Left renal cortex interstitium (tissue), 4 donors: ENCODE measurements at regions not wholly inside any gene's neighbourhood (a gene's known extent, or its start where the extent isn't known, plus 50 kb on each side); places are given as distances from the start of the nearest gene placed in this dataset.

Source experiments
- DNase-seq, 4 donors: peaks; one replicate each; pipeline ENCODE4 v3.0.0-alpha.2; 2013; ENCODE audit warnings: low read depth in 4 of 4, low spot score in 2 of 4, missing footprints in 1 of 4

DNA sequence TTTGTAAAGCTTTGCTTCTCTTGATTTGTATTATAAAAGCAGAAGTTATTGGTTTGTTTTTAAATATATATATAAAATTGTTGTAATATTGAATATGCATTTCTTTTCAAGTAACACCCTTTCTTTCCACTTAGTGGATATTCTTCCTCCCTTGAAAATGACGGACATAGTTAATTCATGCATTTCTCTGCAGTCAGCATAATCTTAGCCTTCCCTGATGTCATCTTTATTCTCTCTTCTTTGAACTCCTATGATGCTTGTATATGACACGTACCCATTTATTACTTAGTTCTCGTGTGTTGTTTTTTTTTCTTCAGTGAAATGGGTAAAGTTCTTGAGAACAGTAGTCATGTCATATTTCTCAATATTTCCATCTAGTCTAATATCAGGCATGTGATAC, 191.2 kb downstream of the MDFIC start:
- no peak for DNase-seq

DNA sequence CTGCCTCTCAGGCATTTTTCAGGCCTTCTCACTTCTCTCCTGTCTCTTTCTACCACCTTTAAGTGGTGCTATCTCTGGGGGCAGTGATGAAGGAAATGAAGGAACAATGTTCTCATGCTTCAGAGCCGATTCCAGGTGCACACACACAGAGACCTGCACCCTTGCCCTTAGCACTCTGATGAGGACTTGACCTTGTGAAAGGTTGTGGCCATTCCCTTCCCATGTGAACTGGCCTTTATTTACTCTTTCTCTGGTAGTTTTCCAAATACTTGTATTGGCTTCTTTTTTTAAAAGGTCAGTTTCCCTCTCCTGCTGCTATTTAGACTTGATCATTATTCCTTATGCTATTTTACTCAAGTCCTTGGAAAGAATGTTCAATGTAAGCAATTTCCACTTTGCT, 188.6 kb downstream of the MDFIC start:
- DNase-seq = no peak

DNA sequence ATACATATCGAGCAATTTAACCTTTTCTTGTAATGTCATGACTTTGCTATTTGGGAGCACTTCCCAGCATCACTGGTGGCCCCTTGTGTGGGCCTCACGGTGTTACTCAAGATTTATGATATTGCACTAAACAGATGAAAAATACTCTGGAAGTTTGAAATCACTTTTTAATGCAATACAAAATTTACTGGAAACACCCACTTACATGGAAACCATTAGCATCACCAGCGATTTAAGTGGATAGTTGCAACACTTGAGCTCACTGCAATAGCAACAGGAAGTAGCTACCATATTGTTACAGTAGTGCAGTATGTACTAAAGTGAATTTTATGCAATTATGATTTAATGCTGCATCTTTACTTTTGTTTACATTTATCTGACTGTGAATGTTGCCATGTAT, 184.4 kb downstream of the MDFIC start:
- no peak for DNase-seq

GRCh38 chr7:115102738-115103137, 180.8 kb downstream of the MDFIC start:
- DNase-seq = no peak

DNA sequence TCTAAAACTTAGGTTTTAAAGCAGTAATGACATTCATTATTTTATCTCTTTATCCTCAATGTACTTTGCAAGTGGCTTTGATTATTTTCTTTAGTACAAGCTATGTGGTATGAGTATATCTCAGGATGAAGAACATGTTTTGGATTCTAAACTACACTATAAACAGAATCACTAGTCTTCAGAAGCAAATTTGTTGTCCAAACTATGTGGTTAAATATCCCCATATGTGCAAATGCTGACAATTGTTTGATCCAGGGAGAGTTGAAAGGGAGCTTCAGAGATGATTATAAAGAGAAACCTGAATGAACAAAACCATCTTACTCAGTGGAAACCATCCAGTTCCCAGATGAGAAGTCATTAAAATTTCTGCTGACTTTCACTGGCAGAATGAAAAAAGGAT, 179.3 kb downstream of the MDFIC start:
- no peak for DNase-seq

DNA sequence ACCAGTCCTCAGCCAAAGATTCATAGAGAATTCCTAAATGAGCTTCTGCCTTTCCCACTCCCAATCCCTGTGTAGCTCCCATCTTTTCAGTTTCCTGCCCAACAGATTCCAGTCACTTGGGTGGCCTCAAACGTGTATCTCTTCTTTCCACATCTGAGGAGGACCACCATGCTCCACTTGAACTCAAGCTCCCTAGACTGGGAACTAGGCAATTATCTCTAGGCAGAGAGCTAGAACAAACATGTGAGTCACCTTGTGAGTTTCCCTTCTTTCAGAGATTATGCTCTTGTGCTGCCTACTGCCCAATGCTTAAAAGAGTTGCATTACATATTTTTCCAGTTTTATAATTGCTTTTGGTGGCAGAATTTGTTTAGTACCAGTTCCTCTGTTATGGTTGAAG, 178.0 kb downstream of the MDFIC start:
- DNase-seq = no peak

GRCh38 chr7:115097175-115097671, 175.3 kb downstream of the MDFIC start:
- DNase-seq = no peak

DNA sequence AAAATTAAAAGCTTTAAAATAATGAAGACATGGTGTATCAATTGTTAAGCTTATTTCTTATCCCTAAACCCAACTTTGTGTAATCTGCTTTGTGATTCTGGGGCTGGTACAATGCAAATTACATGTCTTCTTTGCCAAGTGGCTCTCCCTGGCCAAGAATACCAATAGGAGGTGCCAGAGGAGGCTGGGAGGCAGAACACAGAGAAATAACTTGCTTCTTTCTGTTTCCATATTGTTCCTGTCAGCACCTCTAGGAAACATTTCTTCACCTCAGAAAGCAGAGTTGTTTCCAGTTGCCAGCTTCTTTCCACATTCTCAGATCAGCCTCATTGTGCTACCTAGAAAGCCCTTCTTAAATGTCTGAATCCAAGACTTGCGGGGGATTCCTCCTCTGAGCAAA, 174.4 kb downstream of the MDFIC start:
- no peak for DNase-seq

GRCh38 chr7:115094163-115094562, 172.3 kb downstream of the MDFIC start:
- DNase-seq = no peak

- no peak for DNase-seq
Measured at GRCh38 chr7:115088893-115089292, 167.0 kb downstream of the MDFIC start.

GRCh38 chr7:115087437-115087836, 165.5 kb downstream of the MDFIC start:
- no peak for DNase-seq

DNA sequence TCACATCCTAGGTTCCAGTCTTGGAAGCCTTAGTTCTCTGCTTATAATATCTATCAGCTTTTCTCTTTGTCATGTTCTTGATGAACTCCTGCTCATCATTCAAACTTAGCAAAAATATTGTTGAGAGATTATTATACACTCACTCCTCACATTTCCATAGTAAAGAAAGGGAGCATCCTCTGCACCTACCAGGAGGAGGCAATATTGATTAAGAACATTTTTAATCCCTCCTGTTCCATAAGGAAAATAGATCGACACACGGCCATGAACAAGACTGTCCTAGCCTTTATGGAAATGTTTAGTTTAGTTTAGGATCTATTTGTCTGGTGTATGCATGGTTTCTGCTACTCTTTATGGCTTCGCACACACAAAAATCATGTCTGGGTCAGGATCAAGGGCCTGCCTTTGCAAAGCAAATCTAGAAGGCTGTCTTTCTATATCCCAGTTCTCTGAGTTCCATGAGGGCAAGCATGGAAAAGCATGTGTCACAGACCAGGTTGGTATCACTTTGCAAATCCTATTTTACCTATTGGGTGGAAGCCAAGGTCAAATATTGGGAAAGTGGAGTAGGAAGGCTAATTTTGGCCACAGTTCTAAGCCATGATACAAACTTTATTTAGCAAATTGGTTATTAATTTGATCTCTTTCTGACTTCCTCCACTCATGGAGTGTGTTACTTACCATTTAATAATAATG, 164.4 kb downstream of the MDFIC start:
- no peak for DNase-seq

- no peak for DNase-seq
Measured at GRCh38 chr7:115085421-115085820, 163.5 kb downstream of the MDFIC start.

DNA sequence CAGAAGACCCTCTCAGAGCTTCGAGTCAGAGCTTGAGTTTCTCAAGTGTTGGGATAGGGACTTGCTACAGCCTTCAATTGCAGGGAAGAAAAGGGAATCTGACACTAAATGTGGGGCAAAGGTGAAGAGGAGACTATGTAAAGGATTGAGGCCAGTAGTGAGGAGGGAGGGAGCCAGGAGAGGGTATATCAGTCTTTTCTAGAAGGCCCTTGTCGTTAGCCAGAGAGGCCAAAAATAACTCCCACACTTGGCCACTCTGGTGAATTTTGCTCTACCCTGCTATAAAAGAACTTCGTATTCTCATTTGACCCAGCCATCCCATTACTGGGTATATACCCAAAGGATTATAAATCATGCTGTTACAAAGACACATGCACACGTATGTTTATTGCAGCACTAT, 162.0 kb downstream of the MDFIC start:
- DNase-seq = no peak

- DNase-seq = no peak
Measured at GRCh38 chr7:115081772-115082171, 159.9 kb downstream of the MDFIC start.

- no peak for DNase-seq
Measured at GRCh38 chr7:115078851-115079250, 157.0 kb downstream of the MDFIC start.

GRCh38 chr7:115078386-115078785, 156.5 kb downstream of the MDFIC start:
- DNase-seq = no peak

DNA sequence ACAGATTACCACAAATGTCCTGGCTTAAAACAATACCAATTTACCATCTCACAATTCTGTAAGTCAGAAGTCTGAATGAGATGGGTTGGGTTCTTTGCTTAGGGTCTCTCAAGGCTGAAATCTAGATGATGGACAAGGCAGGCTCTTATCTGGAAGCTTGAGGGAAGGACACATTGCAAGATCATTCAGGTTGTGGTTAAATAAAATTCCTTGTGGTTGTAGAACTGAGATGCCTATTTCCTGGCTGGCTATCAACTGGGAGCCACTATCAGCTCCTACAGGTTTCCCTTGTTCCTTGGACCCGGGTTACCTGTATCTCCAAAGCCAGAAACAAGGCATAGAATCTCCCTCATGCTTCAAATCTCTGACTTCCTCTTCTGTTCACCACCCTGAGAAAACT, 148.4 kb downstream of the MDFIC start:
- no peak for DNase-seq
